ENCODE measurements at regions not wholly inside any gene's neighbourhood (a gene's known extent, or its start where the extent isn't known, plus 50 kb on each side); places are given as distances from the start of the nearest gene placed in this dataset.
A peak's percentile ranks its signal among the peaks of the same experiment; 100 is the strongest.
"Not testable (repeated sequence)": the region's sequence is repeated elsewhere in the genome, so short reads cannot be mapped to it uniquely, and the experiment has no call there.

GRCh38 chr17:62147284-62147683 lies 82.2 kb upstream of the MED13 start:
- H3K27ac ChIP-seq = no peak overlapping the region
- H3K4me1 ChIP-seq (ENCODE audit: low read depth) = no peaks in the 10 kb centered on the region
- no peak for TF ChIP-seq CTCF (IDR thresholded peaks at IDR 0.05; ENCODE audit: low read depth, low read length)
- no peak overlapping the region for H3K4me3 ChIP-seq
- no peaks in the 10 kb centered on the region for H3K27me3 ChIP-seq
- H3K36me3 ChIP-seq = no peaks in the 10 kb centered on the region
- H3K9me3 ChIP-seq (ENCODE audit: low read depth) = no peaks in the 10 kb centered on the region
- no peak for DNase-seq (ENCODE audit: low read depth in 1 of 2, low spot score in 1 of 2)

- Histone ChIP-seq H3K27ac (no peak overlapping the region), H3K27me3 (no peaks in the 10 kb centered on the region), H3K36me3 (no peaks in the 10 kb centered on the region), H3K4me1 (ENCODE audit: low read depth) (no peaks in the 10 kb centered on the region), H3K9me3 (ENCODE audit: low read depth) (no peaks in the 10 kb centered on the region), H3K4me3 (no peak overlapping the region)
- TF ChIP-seq CTCF (IDR thresholded peaks at IDR 0.05; ENCODE audit: low read depth, low read length) = no peak
- peak in 1 of 2 donors; percentile 67 for DNase-seq (ENCODE audit: low read depth in 1 of 2, low spot score in 1 of 2)
These were observed 75.8 kb upstream of the MED13 start for GRCh38 chr17:62140836-62141235.

GRCh38 chr17:62140376-62140775 lies 75.3 kb upstream of the MED13 start:
- no peak overlapping the region for H3K4me3 ChIP-seq
- TF ChIP-seq CTCF (IDR thresholded peaks at IDR 0.05; ENCODE audit: low read depth, low read length) = no peak
- no peaks in the 10 kb centered on the region for H3K9me3 ChIP-seq (ENCODE audit: low read depth)
- H3K36me3 ChIP-seq = no peaks in the 10 kb centered on the region
- no peak for DNase-seq (ENCODE audit: low read depth in 1 of 2, low spot score in 1 of 2)
- no peak overlapping the region for H3K27ac ChIP-seq
- H3K27me3 ChIP-seq = no peaks in the 10 kb centered on the region
- no peaks in the 10 kb centered on the region for H3K4me1 ChIP-seq (ENCODE audit: low read depth)

- not testable (repeated sequence) for DNase-seq (ENCODE audit: low read depth in 1 of 2, low spot score in 1 of 2); H3K4me1 ChIP-seq (ENCODE audit: low read depth); H3K4me3 ChIP-seq; H3K27me3 ChIP-seq; H3K27ac ChIP-seq; H3K36me3 ChIP-seq; H3K9me3 ChIP-seq (ENCODE audit: low read depth)
These were observed 74.7 kb upstream of the MED13 start for GRCh38 chr17:62139690-62140354.

GRCh38 chr17:62139141-62139540 lies 74.1 kb upstream of the MED13 start:
- Histone ChIP-seq H3K9me3 (ENCODE audit: low read depth) (no peaks in the 10 kb centered on the region), H3K27me3 (no peaks in the 10 kb centered on the region), H3K27ac (no peak overlapping the region), H3K4me1 (ENCODE audit: low read depth) (no peaks in the 10 kb centered on the region), H3K36me3 (no peaks in the 10 kb centered on the region), H3K4me3 (no peak overlapping the region)
- no peak for DNase-seq (ENCODE audit: low read depth in 1 of 2, low spot score in 1 of 2)
- TF ChIP-seq CTCF (IDR thresholded peaks at IDR 0.05; ENCODE audit: low read depth, low read length) = no peak

GRCh38 chr17:62138676-62139121 lies 73.6 kb upstream of the MED13 start:
- H3K27ac ChIP-seq; H3K9me3 ChIP-seq (ENCODE audit: low read depth); H3K4me1 ChIP-seq (ENCODE audit: low read depth); H3K4me3 ChIP-seq; H3K36me3 ChIP-seq; DNase-seq (ENCODE audit: low read depth in 1 of 2, low spot score in 1 of 2); H3K27me3 ChIP-seq: not testable (repeated sequence)

- not testable (repeated sequence) for H3K4me3 ChIP-seq; H3K4me1 ChIP-seq (ENCODE audit: low read depth); H3K27ac ChIP-seq; DNase-seq (ENCODE audit: low read depth in 1 of 2, low spot score in 1 of 2); H3K36me3 ChIP-seq; H3K27me3 ChIP-seq; H3K9me3 ChIP-seq (ENCODE audit: low read depth)
These were observed 72.9 kb upstream of the MED13 start for GRCh38 chr17:62137734-62138624.

GRCh38 chr17:62137013-62137733 lies 72.1 kb upstream of the MED13 start:
- not testable (repeated sequence) for H3K36me3 ChIP-seq; H3K4me1 ChIP-seq (ENCODE audit: low read depth); H3K9me3 ChIP-seq (ENCODE audit: low read depth); H3K27ac ChIP-seq; DNase-seq (ENCODE audit: low read depth in 1 of 2, low spot score in 1 of 2); H3K4me3 ChIP-seq; H3K27me3 ChIP-seq

All from cardiac muscle cell (in vitro differentiated cells and primary cell).